ENCODE measurements at regions not wholly inside any gene's neighbourhood (a gene's known extent, or its start where the extent isn't known, plus 50 kb on each side); places are given as distances from the start of the nearest gene placed in this dataset.

DNA sequence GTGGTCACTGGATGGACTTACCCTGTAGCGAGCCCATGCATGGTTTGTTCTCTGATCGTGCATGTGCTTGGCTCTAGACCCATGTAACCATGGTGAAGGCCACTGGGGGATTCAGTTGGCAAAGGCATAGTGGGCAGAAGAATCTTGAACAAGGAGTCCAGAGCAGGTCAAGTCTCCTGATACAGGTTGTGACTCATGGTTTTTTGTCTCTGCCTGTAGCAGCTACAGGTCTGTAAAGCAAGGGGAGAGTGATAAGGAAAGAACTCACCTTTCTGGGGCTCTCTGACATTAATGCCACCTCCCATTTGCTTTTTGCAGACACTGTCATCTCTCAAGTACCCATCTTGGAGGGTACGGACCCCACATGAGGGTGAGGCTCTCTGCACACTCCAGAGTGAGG lies 153.4 kb upstream of the CAMK1G start:
- ChIA-PET CTCF (no interaction called here), POLR2A (no interaction called here)
- Histone ChIP-seq H3K4me1 (ENCODE audit: control insufficient read depth, insufficient read depth, low read length) (no peaks in the 10 kb centered on the region), H3K4me3 (ENCODE audit: low read depth in 2 of 2, low read length in 2 of 2) (no peak overlapping the region), H3K36me3 (ENCODE audit: control insufficient read depth, insufficient read depth, low read length) (no peaks in the 10 kb centered on the region), H3K27me3 (ENCODE audit: control insufficient read depth, insufficient read depth, low read length) (no peaks in the 10 kb centered on the region), H3K27ac (ENCODE audit: low read length) (no peak overlapping the region), H3K9me3 (ENCODE audit: control insufficient read depth, insufficient read depth, low read depth, low read length) (no peaks in the 10 kb centered on the region)
- in situ Hi-C loops (cut with HindIII; ENCODE audit: low pct_unique_long_range_greater_than_20kb, low sequenced_read_pairs) (no loop called here), intact Hi-C loops (cut with micrococcal nuclease; ENCODE audit: unreplicated experiment) (no loop called here)
- DNase-seq (ENCODE audit: low read depth, low spot score) (no peak), ATAC-seq (no peak)
- no peak for TF ChIP-seq POLR2AphosphoS5 (IDR thresholded peaks at IDR 0.05; ENCODE audit: low read depth, low read length)
- no peak for TF ChIP-seq SIN3A (IDR thresholded peaks at IDR 0.05; ENCODE audit: borderline replicate concordance, insufficient read depth, low read depth, low read length)
- no peak for TF ChIP-seq TCF7L2 (IDR thresholded peaks at IDR 0.05; ENCODE audit: low read depth, low read length)
- TF ChIP-seq, protein P1, sequence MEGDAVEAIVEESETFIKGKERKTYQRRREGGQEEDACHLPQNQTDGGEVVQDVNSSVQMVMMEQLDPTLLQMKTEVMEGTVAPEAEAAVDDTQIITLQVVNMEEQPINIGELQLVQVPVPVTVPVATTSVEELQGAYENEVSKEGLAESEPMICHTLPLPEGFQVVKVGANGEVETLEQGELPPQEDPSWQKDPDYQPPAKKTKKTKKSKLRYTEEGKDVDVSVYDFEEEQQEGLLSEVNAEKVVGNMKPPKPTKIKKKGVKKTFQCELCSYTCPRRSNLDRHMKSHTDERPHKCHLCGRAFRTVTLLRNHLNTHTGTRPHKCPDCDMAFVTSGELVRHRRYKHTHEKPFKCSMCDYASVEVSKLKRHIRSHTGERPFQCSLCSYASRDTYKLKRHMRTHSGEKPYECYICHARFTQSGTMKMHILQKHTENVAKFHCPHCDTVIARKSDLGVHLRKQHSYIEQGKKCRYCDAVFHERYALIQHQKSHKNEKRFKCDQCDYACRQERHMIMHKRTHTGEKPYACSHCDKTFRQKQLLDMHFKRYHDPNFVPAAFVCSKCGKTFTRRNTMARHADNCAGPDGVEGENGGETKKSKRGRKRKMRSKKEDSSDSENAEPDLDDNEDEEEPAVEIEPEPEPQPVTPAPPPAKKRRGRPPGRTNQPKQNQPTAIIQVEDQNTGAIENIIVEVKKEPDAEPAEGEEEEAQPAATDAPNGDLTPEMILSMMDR (IDR thresholded peaks at IDR 0.05) = no peak
- TF ChIP-seq, protein P2, sequence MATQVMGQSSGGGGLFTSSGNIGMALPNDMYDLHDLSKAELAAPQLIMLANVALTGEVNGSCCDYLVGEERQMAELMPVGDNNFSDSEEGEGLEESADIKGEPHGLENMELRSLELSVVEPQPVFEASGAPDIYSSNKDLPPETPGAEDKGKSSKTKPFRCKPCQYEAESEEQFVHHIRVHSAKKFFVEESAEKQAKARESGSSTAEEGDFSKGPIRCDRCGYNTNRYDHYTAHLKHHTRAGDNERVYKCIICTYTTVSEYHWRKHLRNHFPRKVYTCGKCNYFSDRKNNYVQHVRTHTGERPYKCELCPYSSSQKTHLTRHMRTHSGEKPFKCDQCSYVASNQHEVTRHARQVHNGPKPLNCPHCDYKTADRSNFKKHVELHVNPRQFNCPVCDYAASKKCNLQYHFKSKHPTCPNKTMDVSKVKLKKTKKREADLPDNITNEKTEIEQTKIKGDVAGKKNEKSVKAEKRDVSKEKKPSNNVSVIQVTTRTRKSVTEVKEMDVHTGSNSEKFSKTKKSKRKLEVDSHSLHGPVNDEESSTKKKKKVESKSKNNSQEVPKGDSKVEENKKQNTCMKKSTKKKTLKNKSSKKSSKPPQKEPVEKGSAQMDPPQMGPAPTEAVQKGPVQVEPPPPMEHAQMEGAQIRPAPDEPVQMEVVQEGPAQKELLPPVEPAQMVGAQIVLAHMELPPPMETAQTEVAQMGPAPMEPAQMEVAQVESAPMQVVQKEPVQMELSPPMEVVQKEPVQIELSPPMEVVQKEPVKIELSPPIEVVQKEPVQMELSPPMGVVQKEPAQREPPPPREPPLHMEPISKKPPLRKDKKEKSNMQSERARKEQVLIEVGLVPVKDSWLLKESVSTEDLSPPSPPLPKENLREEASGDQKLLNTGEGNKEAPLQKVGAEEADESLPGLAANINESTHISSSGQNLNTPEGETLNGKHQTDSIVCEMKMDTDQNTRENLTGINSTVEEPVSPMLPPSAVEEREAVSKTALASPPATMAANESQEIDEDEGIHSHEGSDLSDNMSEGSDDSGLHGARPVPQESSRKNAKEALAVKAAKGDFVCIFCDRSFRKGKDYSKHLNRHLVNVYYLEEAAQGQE (IDR thresholded peaks at IDR 0.05; ENCODE audit: insufficient read depth in 1 of 2, low read depth in 2 of 2, low read length in 1 of 2) = no peak
- no TSS peak for BruUV-seq (replicated peaks)

DNA sequence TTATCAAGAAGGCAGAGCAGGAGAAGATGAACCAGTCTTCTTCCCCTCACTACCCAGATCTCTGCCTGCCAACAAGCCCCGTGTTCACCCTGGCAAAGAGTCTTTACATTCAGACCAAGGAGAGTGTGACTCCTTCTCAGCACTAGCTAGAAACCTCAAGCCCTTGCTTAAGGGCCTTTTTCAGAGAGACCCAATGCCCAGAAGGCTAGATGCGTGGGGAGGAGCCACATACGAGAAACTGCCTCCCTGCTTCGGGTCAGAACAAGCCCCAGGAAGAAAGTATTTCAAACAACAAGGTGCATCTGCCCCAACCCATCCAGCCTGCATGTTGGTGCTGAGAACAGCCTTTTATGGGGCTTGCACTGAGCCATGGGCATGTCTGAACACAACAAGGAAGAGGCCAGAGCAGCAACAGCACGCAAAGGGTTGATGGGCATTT lies 152.7 kb upstream of the CAMK1G start:
- TF ChIP-seq TCF7L2 (IDR thresholded peaks at IDR 0.05; ENCODE audit: low read depth, low read length) (no peak), SIN3A (IDR thresholded peaks at IDR 0.05; ENCODE audit: borderline replicate concordance, insufficient read depth, low read depth, low read length) (no peak), POLR2AphosphoS5 (IDR thresholded peaks at IDR 0.05; ENCODE audit: low read depth, low read length) (no peak)
- TF ChIP-seq, protein P2 (IDR thresholded peaks at IDR 0.05; ENCODE audit: insufficient read depth in 1 of 2, low read depth in 2 of 2, low read length in 1 of 2) = no peak
- ChIA-PET POLR2A (no interaction called here), CTCF (no interaction called here)
- H3K4me1 ChIP-seq (ENCODE audit: control insufficient read depth, insufficient read depth, low read length) = no peaks in the 10 kb centered on the region
- no peak overlapping the region for H3K4me3 ChIP-seq (ENCODE audit: low read depth in 2 of 2, low read length in 2 of 2)
- H3K36me3 ChIP-seq (ENCODE audit: control insufficient read depth, insufficient read depth, low read length) = no peaks in the 10 kb centered on the region
- H3K27me3 ChIP-seq (ENCODE audit: control insufficient read depth, insufficient read depth, low read length) = no peaks in the 10 kb centered on the region
- in situ Hi-C loops (cut with HindIII; ENCODE audit: low pct_unique_long_range_greater_than_20kb, low sequenced_read_pairs) = no loop called here
- no peak overlapping the region for H3K27ac ChIP-seq (ENCODE audit: low read length)
- intact Hi-C loops (cut with micrococcal nuclease; ENCODE audit: unreplicated experiment) = no loop called here
- ATAC-seq = no peak
- H3K9me3 ChIP-seq (ENCODE audit: control insufficient read depth, insufficient read depth, low read depth, low read length) = no peaks in the 10 kb centered on the region
- no TSS peak for BruUV-seq (replicated peaks)
- no peak for DNase-seq (ENCODE audit: low read depth, low spot score)
